Spinal cord (tissue), 9 donors: ENCODE measurements at regions not wholly inside any gene's neighbourhood (a gene's known extent, or its start where the extent isn't known, plus 50 kb on each side); places are given as distances from the start of the nearest gene placed in this dataset.
"Not testable (repeated sequence)": the region's sequence is repeated elsewhere in the genome, so short reads cannot be mapped to it uniquely, and the experiment has no call there.

Experiments
- DNase-seq, 6 donors: peaks; one replicate each; pipeline versions ENCODE4 v3.0.0 to v3.0.0-alpha.2; 2013 to 2015; ENCODE audit warnings: low spot score in 6 of 6, low read depth in 4 of 6
- H3K27ac ChIP-seq: one replicate; pipeline ENCODE4 v1.5.1; 2013; ENCODE audit warnings: low read depth, low read length, control low read depth
- H3K27me3 ChIP-seq: one replicate; pipeline ENCODE4 v1.6.1; 2013; ENCODE audit warnings: low read length; ENCODE audit not compliant: control insufficient read depth, insufficient read depth
- H3K36me3 ChIP-seq: one replicate; pipeline ENCODE4 v1.6.1; 2013; ENCODE audit warnings: low read length; ENCODE audit not compliant: control insufficient read depth, insufficient read depth
- H3K4me1 ChIP-seq: one replicate; pipeline ENCODE4 v1.6.1; 2013; ENCODE audit warnings: low read length; ENCODE audit not compliant: control insufficient read depth, insufficient read depth
- H3K4me3 ChIP-seq: one replicate; pipeline ENCODE4 v1.5.1; 2013; ENCODE audit warnings: low read depth, low read length, control low read depth
- H3K9me3 ChIP-seq: one replicate; pipeline ENCODE4 v1.6.1; 2013; ENCODE audit warnings: low read length; ENCODE audit not compliant: control insufficient read depth, insufficient read depth
- WGBS: methylation state at CpG from one replicate; pipeline ENCODE4 v1.1.5; 2013; ENCODE audit warnings: missing lambda C conversion rate; ENCODE audit not compliant: insufficient coverage; 5-methylcytosine and 5-hydroxymethylcytosine counted together
- donor health status: healthy.

GRCh38 chr4:57351731-57352130 is 241.5 kb upstream of the IGFBP7 start:
- no peak overlapping the region for H3K4me3 ChIP-seq
- DNase-seq: no peak
- peaks cover 1% of the 10 kb centered on the region for H3K9me3 ChIP-seq
- no CpG with 5 or more reads among the region's 1 CpG for WGBS
- H3K4me1 ChIP-seq: no peaks in the 10 kb centered on the region
- no peaks in the 10 kb centered on the region for H3K36me3 ChIP-seq
- H3K27ac ChIP-seq: no peak overlapping the region
- H3K27me3 ChIP-seq: no peaks in the 10 kb centered on the region

DNA sequence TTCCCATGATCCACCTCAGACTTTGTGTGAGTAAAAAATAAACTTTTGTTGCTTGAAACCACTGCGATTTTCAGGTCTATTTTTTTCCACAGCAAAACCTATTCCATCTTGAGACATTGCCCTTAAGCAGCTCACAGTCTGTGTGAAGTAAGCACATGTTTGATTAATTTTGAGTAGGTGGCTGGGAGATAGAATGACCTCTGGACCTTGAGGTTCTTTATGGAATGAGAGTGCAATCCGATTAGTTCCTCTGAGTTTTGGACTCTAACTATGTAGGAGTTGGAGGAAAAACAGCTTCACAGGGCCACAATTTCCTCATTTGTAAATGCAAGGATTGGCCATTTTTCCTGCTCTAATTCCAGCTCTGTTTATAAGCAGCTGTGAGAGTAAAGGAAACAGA is 234.1 kb upstream of the IGFBP7 start:
- Histone ChIP-seq H3K9me3 (peaks cover 1% of the 10 kb centered on the region), H3K36me3 (no peaks in the 10 kb centered on the region), H3K4me1 (no peaks in the 10 kb centered on the region), H3K4me3 (no peak overlapping the region), H3K27me3 (no peaks in the 10 kb centered on the region), H3K27ac (no peak overlapping the region)
- peak in 1 of 6 donors; percentile 4 for DNase-seq
- no CpG with 5 or more reads among the region's 2 CpGs for WGBS

GRCh38 chr4:57342411-57342810 is 232.2 kb upstream of the IGFBP7 start:
- Histone ChIP-seq H3K4me1 (no peaks in the 10 kb centered on the region), H3K9me3 (no peaks in the 10 kb centered on the region), H3K36me3 (no peaks in the 10 kb centered on the region), H3K4me3 (no peak overlapping the region), H3K27me3 (no peaks in the 10 kb centered on the region), H3K27ac (no peak overlapping the region)
- DNase-seq: no peak
- WGBS: no CpG with 5 or more reads among the region's 2 CpGs

DNA sequence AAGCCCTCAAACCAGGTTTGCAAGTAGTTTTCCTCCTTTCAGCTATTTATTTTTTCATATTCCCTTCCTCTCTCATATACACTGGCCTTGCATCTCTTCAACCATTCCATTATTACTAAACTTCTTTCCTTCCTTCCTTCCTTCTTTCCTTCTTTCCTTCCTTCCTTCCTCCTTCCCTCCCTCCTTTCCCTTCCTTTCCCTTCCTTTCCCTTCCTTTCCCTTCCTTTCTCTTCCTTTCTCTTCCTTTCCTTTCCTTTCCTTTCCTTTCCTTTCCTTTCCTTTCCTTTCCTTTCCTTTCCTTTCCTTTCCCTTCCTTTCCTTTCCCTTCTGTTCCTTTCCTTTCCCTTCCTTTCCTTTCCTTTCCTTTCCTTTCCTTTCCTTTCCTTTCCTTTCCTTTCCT is 228.7 kb upstream of the IGFBP7 start:
- H3K27me3 ChIP-seq, H3K27ac ChIP-seq, H3K4me3 ChIP-seq, H3K9me3 ChIP-seq, DNase-seq, H3K4me1 ChIP-seq, H3K36me3 ChIP-seq: not testable (repeated sequence)

GRCh38 chr4:57333684-57334083 is 223.5 kb upstream of the IGFBP7 start:
- Histone ChIP-seq H3K27me3 (no peaks in the 10 kb centered on the region), H3K9me3 (no peaks in the 10 kb centered on the region), H3K27ac (no peak overlapping the region), H3K4me3 (no peak overlapping the region), H3K4me1 (no peaks in the 10 kb centered on the region), H3K36me3 (no peaks in the 10 kb centered on the region)
- 26% methylated on average over 3 of the region's 5 CpGs for WGBS
- peak in 3 of 6 donors; percentile 12 to 70 (median 30) for DNase-seq

- Histone ChIP-seq H3K36me3 (no peaks in the 10 kb centered on the region), H3K4me3 (no peak overlapping the region), H3K4me1 (no peaks in the 10 kb centered on the region), H3K27ac (no peak overlapping the region), H3K27me3 (no peaks in the 10 kb centered on the region), H3K9me3 (no peaks in the 10 kb centered on the region)
- peak in 1 of 6 donors; percentile 5 for DNase-seq
These were observed 221.8 kb upstream of the IGFBP7 start for GRCh38 chr4:57331959-57332358.

GRCh38 chr4:57329279-57329678 is 219.1 kb upstream of the IGFBP7 start:
- Histone ChIP-seq H3K4me1 (no peaks in the 10 kb centered on the region), H3K27ac (no peak overlapping the region), H3K9me3 (no peaks in the 10 kb centered on the region), H3K36me3 (no peaks in the 10 kb centered on the region), H3K4me3 (no peak overlapping the region), H3K27me3 (no peaks in the 10 kb centered on the region)
- 81% methylated on average over 6 of the region's 9 CpGs for WGBS
- no peak for DNase-seq

- no peak for DNase-seq
- Histone ChIP-seq H3K9me3 (no peaks in the 10 kb centered on the region), H3K4me1 (no peaks in the 10 kb centered on the region), H3K27ac (no peak overlapping the region), H3K36me3 (no peaks in the 10 kb centered on the region), H3K4me3 (no peak overlapping the region), H3K27me3 (no peaks in the 10 kb centered on the region)
- WGBS: 100% methylated on average over 2 of the region's 4 CpGs
These were observed 214.6 kb upstream of the IGFBP7 start for GRCh38 chr4:57324673-57325307.

DNA sequence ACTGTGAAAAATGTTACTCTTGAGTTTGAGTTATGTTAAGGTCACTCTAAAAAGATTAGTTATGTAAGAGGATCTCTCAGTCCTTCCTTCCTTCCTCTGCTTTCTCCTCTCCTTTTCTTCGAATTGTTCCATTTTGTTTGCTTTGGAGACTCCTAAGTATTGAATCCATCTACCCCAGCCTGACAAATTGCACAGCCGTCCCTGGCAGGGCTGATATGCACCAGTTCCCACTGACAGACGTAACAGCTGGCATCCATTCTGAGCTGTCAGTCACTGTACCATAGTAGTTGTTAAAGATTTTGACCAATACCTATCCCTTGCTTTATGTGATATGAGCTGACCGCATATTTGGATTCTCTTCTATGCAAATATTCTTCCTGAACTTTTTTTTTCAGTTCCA is 210.7 kb upstream of the IGFBP7 start:
- H3K4me3 ChIP-seq: no peak overlapping the region
- no peaks in the 10 kb centered on the region for H3K4me1 ChIP-seq
- no peak overlapping the region for H3K27ac ChIP-seq
- no peaks in the 10 kb centered on the region for H3K36me3 ChIP-seq
- DNase-seq: peak in 1 of 6 donors; percentile 17
- H3K9me3 ChIP-seq: no peaks in the 10 kb centered on the region
- H3K27me3 ChIP-seq: no peaks in the 10 kb centered on the region
- WGBS: 71% methylated on average over 1 of the region's 4 CpGs

GRCh38 chr4:57320217-57320616 is 210.0 kb upstream of the IGFBP7 start:
- no peak for DNase-seq
- Histone ChIP-seq H3K9me3 (no peaks in the 10 kb centered on the region), H3K4me3 (no peak overlapping the region), H3K27me3 (no peaks in the 10 kb centered on the region), H3K4me1 (no peaks in the 10 kb centered on the region), H3K27ac (no peak overlapping the region), H3K36me3 (no peaks in the 10 kb centered on the region)
- WGBS: no CpG with 5 or more reads among the region's 3 CpGs
